HEK293 (cell line): ENCODE measurements at regions not wholly inside any gene's neighbourhood (a gene's known extent, or its start where the extent isn't known, plus 50 kb on each side); places are given as distances from the start of the nearest gene placed in this dataset.

Experiments used
- CTCF ChIA-PET: fragments of 350-600 bp; formaldehyde crosslinking; extraction: SDS; loops from one replicate; lab custom pipeline; 2021; ENCODE audit warnings: antibody characterized with exemption; lab: Yijun Ruan, JAX
- POLR2A ChIA-PET: fragments of 300-600 bp; formaldehyde crosslinking; extraction: SDS; loops from one replicate; lab custom pipeline; 2020; ENCODE audit warnings: antibody characterized with exemption, inconsistent platforms; lab: Yijun Ruan, JAX
- H3K27ac ChIP-seq: fragments of 200-500 bp; sonication (Bioruptor generic); 2 replicates; pipeline ENCODE4 v1.5.1; 2014; ENCODE audit warnings: low read depth, low read length, control low read depth, inconsistent platforms; ENCODE audit errors: extremely low read depth
- H3K36me3 ChIP-seq, 2 experiments: fragments of 200-500 bp in 1 of 2; sonication (Bioruptor generic) in 1 of 2; 1 replicate in 1 of 2; 2 replicates in 1 of 2; pipeline ENCODE4 v1.5.1; 2014 to 2017; ENCODE audit warnings: inconsistent platforms in 2 of 2, low read length in 2 of 2; ENCODE audit not compliant: control insufficient read depth in 2 of 2, insufficient read depth in 1 of 2
- H3K4me1 ChIP-seq: fragments of 200-500 bp; sonication (Bioruptor generic); 2 replicates; pipeline ENCODE4 v1.5.1; 2014; ENCODE audit warnings: mild to moderate bottlenecking, low read length, inconsistent platforms; ENCODE audit not compliant: control insufficient read depth, insufficient read depth
- H3K4me3 ChIP-seq: 2 replicates; pipeline ENCODE4 v1.5.1; 2011; ENCODE audit warnings: low read depth, mild to moderate bottlenecking, control low read depth, low read length, moderate library complexity
- H3K9me3 ChIP-seq: fragments of 200-500 bp; sonication (Bioruptor generic); 2 replicates; pipeline ENCODE4 v1.5.1; 2014; ENCODE audit warnings: low read depth, low read length, inconsistent platforms; ENCODE audit not compliant: control insufficient read depth, insufficient read depth
- BCL11B ChIP-seq: fragments of 450-650 bp; formaldehyde crosslinking; IDR thresholded peaks from 2 replicates; pipeline ENCODE4 v1.5.1; 2016; ENCODE audit warnings: low read depth, missing biosample characterization, missing genetic modification characterization
- FEZF1 ChIP-seq: fragments of 450-650 bp; formaldehyde crosslinking; IDR thresholded peaks from 2 replicates; pipeline ENCODE4 v1.5.1; 2016; ENCODE audit warnings: missing biosample characterization, missing genetic modification characterization
- GFI1B ChIP-seq: fragments of 450-650 bp; formaldehyde crosslinking; IDR thresholded peaks from 2 replicates; pipeline ENCODE4 v1.5.1; 2016; ENCODE audit warnings: missing biosample characterization, missing genetic modification characterization
- KLF16 ChIP-seq: fragments of 450-650 bp; formaldehyde crosslinking; IDR thresholded peaks from 2 replicates; pipeline ENCODE4 v1.5.1; 2017; ENCODE audit warnings: missing biosample characterization, missing genetic modification characterization
- KLF8 ChIP-seq: fragments of 450-650 bp; formaldehyde crosslinking; IDR thresholded peaks from 2 replicates; pipeline ENCODE4 v1.5.1; 2016; ENCODE audit warnings: missing biosample characterization, missing genetic modification characterization
- OVOL3 ChIP-seq: fragments of 450-650 bp; formaldehyde crosslinking; IDR thresholded peaks from 2 replicates; pipeline ENCODE4 v1.5.1; 2016; ENCODE audit warnings: missing biosample characterization, missing genetic modification characterization
- SCRT1 ChIP-seq: fragments of 450-650 bp; formaldehyde crosslinking; IDR thresholded peaks from 2 replicates; pipeline ENCODE4 v1.5.1; 2016; ENCODE audit warnings: missing biosample characterization, missing genetic modification characterization, borderline replicate concordance
- SETDB1 ChIP-seq: IDR thresholded peaks from one replicate; pipeline ENCODE4 v1.6.1; 2017; ENCODE audit warnings: mild to moderate bottlenecking, low read length, moderate library complexity, mixed read lengths; ENCODE audit not compliant: insufficient read length
- ZBTB21 ChIP-seq: fragments of 450-650 bp; formaldehyde crosslinking; IDR thresholded peaks from 2 replicates; pipeline ENCODE4 v1.5.1; 2017; ENCODE audit warnings: missing biosample characterization, missing genetic modification characterization
- ZBTB49 ChIP-seq: fragments of 450-650 bp; formaldehyde crosslinking; IDR thresholded peaks from 2 replicates; pipeline ENCODE4 v1.5.1; 2016; ENCODE audit warnings: missing biosample characterization, missing genetic modification characterization, low read depth
- ZBTB8A ChIP-seq: fragments of 450-650 bp; formaldehyde crosslinking; IDR thresholded peaks from 2 replicates; pipeline ENCODE4 v1.5.1; 2016; ENCODE audit warnings: missing biosample characterization, missing genetic modification characterization
- ZFP41 ChIP-seq: fragments of 450-650 bp; formaldehyde crosslinking; IDR thresholded peaks from 2 replicates; pipeline ENCODE4 v1.5.1; 2016; ENCODE audit warnings: missing biosample characterization, missing genetic modification characterization, borderline replicate concordance
- ZIC2 ChIP-seq: fragments of 450-650 bp; formaldehyde crosslinking; IDR thresholded peaks from 2 replicates; pipeline ENCODE4 v1.5.1; 2016; ENCODE audit warnings: missing biosample characterization, missing genetic modification characterization
- ZNF16 ChIP-seq: fragments of 450-650 bp; formaldehyde crosslinking; IDR thresholded peaks from 2 replicates; pipeline ENCODE4 v1.5.1; 2016; ENCODE audit warnings: low read depth, missing biosample characterization, missing genetic modification characterization
- ZNF18 ChIP-seq: fragments of 450-650 bp; formaldehyde crosslinking; IDR thresholded peaks from 2 replicates; pipeline ENCODE4 v1.5.1; 2016; ENCODE audit warnings: missing biosample characterization, missing genetic modification characterization
- ZNF211 ChIP-seq: fragments of 450-650 bp; formaldehyde crosslinking; IDR thresholded peaks from 2 replicates; pipeline ENCODE4 v1.5.1; 2016; ENCODE audit warnings: low read depth, missing biosample characterization, missing genetic modification characterization
- ZNF248 ChIP-seq: fragments of 450-650 bp; formaldehyde crosslinking; IDR thresholded peaks from 2 replicates; pipeline ENCODE4 v1.5.1; 2017; ENCODE audit warnings: missing biosample characterization, missing genetic modification characterization
- ZNF354C ChIP-seq: fragments of 450-650 bp; formaldehyde crosslinking; IDR thresholded peaks from 2 replicates; pipeline ENCODE4 v1.5.1; 2016; ENCODE audit warnings: missing biosample characterization, missing genetic modification characterization, low read depth, borderline replicate concordance
- ZNF366 ChIP-seq: fragments of 450-650 bp; formaldehyde crosslinking; conservative IDR thresholded peaks from 2 replicates; pipeline ENCODE4 v1.5.1; 2016; ENCODE audit warnings: missing biosample characterization, missing genetic modification characterization
- ZNF513 ChIP-seq: fragments of 450-650 bp; IDR thresholded peaks from 2 replicates; pipeline ENCODE4 v1.5.1; 2018; ENCODE audit warnings: missing biosample characterization, missing genetic modification characterization
- ZNF560 ChIP-seq: fragments of 450-650 bp; formaldehyde crosslinking; IDR thresholded peaks from 2 replicates; pipeline ENCODE4 v1.5.1; 2017; ENCODE audit warnings: missing biosample characterization, missing genetic modification characterization, borderline replicate concordance
- ZNF596 ChIP-seq: fragments of 450-650 bp; IDR thresholded peaks from 2 replicates; pipeline ENCODE4 v1.5.0; 2018; ENCODE audit warnings: missing biosample characterization, mild to moderate bottlenecking, missing genetic modification characterization, moderate library complexity
- ZNF658 ChIP-seq: fragments of 450-650 bp; formaldehyde crosslinking; IDR thresholded peaks from 2 replicates; pipeline ENCODE4; 2016; ENCODE audit warnings: missing biosample characterization, missing genetic modification characterization
- ZNF76 ChIP-seq: fragments of 450-650 bp; formaldehyde crosslinking; IDR thresholded peaks from 2 replicates; pipeline ENCODE4; 2016; ENCODE audit warnings: low read depth, missing biosample characterization, missing genetic modification characterization, borderline replicate concordance
- ZSCAN23 ChIP-seq: fragments of 450-650 bp; formaldehyde crosslinking; IDR thresholded peaks from 2 replicates; pipeline ENCODE4 v1.5.1; 2016; ENCODE audit warnings: missing biosample characterization, missing genetic modification characterization

- TF ChIP-seq ZNF513 (no peak), ZNF560 (no peak), KLF8 (tag by site-specific recombination) (no peak), ZSCAN23 (tag by site-specific recombination) (no peak), ZNF248 (tag by site-specific recombination) (no peak), ZNF658 (tag by site-specific recombination) (no peak), ZBTB49 (tag by site-specific recombination) (no peak), ZNF366 (tag by site-specific recombination) (no peak)
Observed at GRCh38 chr10:130459851-130460490, 323.8 kb downstream of the GLRX3 start (continued).

- no peaks in the 10 kb centered on the region for H3K36me3 ChIP-seq
- H3K9me3 ChIP-seq, result no peaks in the 10 kb centered on the region
- H3K27ac ChIP-seq, result no peak overlapping the region
- no peak overlapping the region for H3K4me3 ChIP-seq
- ChIA-PET POLR2A (no interaction called here), CTCF (interaction anchor here (0.7 kb wide), 1 partner anchor 454 kb away, joined by 4 read pairs; no protein-coding TSS in a partner anchor)
- no peaks in the 10 kb centered on the region for H3K4me1 ChIP-seq
- TF ChIP-seq ZBTB8A (tag by site-specific recombination) (no peak), ZIC2 (tag by site-specific recombination) (no peak), ZFP41 (no peak), OVOL3 (tag by site-specific recombination) (no peak), ZNF658 (tag by site-specific recombination) (no peak), ZNF76 (no peak), ZNF211 (no peak), ZNF596 (tag by site-specific recombination) (no peak), SETDB1 (no peak), GFI1B (tag by site-specific recombination) (no peak), SCRT1 (tag by site-specific recombination) (no peak), ZNF366 (tag by site-specific recombination) (no peak), ZNF18 (no peak), BCL11B (tag by site-specific recombination) (no peak), ZBTB21 (tag by site-specific recombination) (no peak), ZNF16 (tag by site-specific recombination) (no peak), KLF16 (no peak), FEZF1 (no peak), ZNF354C (tag by site-specific recombination) (no peak)
Observed at GRCh38 chr10:130461631-130462030, 325.4 kb downstream of the GLRX3 start.
